ENCODE measurements at regions not wholly inside any gene's neighbourhood (a gene's known extent, or its start where the extent isn't known, plus 50 kb on each side); places are given as distances from the start of the nearest gene placed in this dataset.

DNA sequence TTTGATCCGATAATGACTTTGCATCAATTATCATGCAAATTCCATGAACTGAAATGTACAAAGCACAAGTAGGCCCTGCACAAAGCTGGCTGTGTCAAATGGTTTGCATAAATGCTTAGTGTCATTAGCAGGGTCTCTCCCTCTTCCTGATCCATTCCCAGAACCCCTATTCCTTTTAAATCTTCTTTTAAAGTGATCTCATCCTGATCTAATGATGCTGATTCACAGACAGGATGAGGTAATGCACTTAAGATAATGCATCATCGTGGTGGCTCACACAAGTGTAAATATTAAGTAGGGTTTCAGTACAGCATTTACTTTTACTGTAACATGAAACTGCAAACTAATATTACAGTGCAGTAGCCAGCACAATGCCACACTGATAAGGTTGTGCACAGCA lies 304.8 kb upstream of the SOX11 start:
- in situ Hi-C loops (cut with MboI; ENCODE audit: low pct_unique_long_range_greater_than_20kb, low sequenced_read_pairs, unreplicated experiment) = no loop called here
- DNase-seq (ENCODE audit: low spot score) = no peak
- TF ChIP-seq, protein P1, sequence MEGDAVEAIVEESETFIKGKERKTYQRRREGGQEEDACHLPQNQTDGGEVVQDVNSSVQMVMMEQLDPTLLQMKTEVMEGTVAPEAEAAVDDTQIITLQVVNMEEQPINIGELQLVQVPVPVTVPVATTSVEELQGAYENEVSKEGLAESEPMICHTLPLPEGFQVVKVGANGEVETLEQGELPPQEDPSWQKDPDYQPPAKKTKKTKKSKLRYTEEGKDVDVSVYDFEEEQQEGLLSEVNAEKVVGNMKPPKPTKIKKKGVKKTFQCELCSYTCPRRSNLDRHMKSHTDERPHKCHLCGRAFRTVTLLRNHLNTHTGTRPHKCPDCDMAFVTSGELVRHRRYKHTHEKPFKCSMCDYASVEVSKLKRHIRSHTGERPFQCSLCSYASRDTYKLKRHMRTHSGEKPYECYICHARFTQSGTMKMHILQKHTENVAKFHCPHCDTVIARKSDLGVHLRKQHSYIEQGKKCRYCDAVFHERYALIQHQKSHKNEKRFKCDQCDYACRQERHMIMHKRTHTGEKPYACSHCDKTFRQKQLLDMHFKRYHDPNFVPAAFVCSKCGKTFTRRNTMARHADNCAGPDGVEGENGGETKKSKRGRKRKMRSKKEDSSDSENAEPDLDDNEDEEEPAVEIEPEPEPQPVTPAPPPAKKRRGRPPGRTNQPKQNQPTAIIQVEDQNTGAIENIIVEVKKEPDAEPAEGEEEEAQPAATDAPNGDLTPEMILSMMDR (IDR thresholded peaks at IDR 0.05; ENCODE audit: extremely low read depth, insufficient read depth, missing control alignments) = no peak

DNA sequence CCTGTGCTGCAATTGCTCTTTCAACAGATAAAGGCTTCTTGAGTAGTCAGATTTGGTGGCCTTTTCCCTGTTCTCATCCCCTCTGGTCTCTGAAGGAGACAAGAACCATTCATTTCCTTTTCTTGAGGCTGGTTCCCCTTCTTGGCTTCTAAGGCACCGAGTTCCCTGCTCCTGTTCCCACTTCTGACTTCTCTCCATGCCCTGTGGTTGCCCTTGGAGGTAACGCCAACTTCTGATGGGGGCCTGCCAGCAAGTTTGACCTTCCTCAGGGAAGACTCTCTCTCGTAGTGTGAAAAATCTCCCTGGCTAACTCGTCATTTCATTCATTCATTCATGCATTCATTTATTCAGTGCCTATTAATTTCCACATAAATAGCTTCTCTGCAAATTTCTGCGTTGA lies 302.4 kb upstream of the SOX11 start:
- in situ Hi-C loops (cut with MboI; ENCODE audit: low pct_unique_long_range_greater_than_20kb, low sequenced_read_pairs, unreplicated experiment) = no loop called here
- TF ChIP-seq, protein P1 (IDR thresholded peaks at IDR 0.05; ENCODE audit: extremely low read depth, insufficient read depth, missing control alignments) = no peak

DNA sequence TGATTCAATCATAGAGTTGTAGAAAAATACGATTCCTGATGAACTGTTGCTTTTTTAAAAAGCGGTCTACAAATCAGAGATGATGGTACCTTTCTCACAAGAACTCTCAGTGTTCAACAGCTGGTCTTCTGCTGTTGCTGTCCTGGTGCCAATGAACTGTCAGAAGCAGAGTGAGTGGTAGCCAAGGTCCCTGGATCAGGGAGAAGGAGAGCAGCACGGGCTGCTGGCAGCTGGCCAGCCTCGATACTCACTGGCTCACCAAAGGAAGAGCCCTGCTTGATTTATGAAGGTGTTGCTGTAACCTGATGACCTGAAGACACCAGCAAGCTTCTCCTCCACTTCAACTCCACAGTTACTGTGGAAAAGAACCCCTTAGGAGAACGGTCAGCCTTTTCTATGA lies 300.8 kb upstream of the SOX11 start:
- in situ Hi-C loops (cut with MboI; ENCODE audit: low pct_unique_long_range_greater_than_20kb, low sequenced_read_pairs, unreplicated experiment) = no loop called here
- TF ChIP-seq, protein P1 (IDR thresholded peaks at IDR 0.05; ENCODE audit: extremely low read depth, insufficient read depth, missing control alignments) = no peak
- DNase-seq (ENCODE audit: low spot score) = no peak

More for the DNA sequence above, 302.4 kb upstream of the SOX11 start:
- DNase-seq (ENCODE audit: low spot score) = no peak

DNA sequence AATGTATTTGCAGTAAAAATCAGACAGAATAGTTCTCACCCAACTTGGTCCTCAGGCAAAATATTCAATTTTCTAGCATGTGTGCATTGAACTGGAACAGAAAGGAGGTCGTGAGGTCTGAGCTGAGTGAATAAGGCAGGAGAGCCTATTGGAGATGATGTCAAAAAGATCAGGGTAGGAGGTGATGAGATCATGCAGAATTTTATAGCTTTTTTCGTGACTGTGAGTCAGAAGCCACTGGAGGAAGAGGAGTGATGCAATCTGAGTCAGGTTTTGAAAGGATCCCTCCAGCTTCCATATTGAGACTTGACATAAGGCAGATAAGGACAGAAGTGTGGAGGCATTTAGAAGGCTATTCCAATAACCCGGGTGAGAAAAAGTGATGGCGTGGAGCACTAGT lies 299.5 kb upstream of the SOX11 start:
- TF ChIP-seq, protein P1 (IDR thresholded peaks at IDR 0.05; ENCODE audit: extremely low read depth, insufficient read depth, missing control alignments) = no peak
- in situ Hi-C loops (cut with MboI; ENCODE audit: low pct_unique_long_range_greater_than_20kb, low sequenced_read_pairs, unreplicated experiment) = no loop called here
- DNase-seq (ENCODE audit: low spot score) = no peak

DNA sequence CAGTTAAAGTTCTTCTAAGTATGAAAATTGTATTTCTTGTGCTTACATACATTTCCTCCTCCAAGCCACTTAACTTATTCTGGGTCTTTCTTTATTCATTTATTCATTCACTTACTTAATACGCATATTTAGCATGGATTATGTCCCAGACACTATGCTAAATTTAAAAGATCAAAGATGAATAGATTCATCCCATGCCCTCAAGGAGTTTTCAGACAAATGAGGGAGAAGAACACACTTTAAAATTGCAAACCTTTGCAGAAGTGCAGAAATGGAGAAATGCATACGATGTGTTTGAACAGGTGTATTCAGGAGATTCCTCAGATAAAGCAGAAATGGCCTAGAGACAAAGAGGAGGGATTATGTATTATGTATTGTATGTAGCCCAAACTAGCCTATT lies 298.7 kb upstream of the SOX11 start:
- TF ChIP-seq, protein P1 (IDR thresholded peaks at IDR 0.05; ENCODE audit: extremely low read depth, insufficient read depth, missing control alignments) = no peak
- in situ Hi-C loops (cut with MboI; ENCODE audit: low pct_unique_long_range_greater_than_20kb, low sequenced_read_pairs, unreplicated experiment) = no loop called here

DNA sequence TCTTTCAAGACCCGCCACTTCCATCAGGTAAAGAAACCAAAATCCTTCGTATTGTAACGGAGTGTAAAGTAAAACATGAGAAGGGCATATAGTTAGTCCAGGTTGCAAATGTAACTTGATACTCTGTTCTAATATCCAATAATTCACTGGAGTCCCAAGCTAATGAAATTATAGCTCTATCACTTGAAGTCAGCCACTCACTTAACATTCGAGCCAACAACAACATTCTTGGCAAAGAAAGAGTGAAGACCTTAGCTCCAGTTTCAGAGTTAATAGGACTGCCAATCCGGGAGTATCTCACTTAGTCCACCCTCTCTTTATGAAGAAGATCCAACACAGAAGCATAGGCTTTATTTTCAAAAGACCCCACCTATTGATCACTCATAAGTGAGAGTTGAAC lies 298.0 kb upstream of the SOX11 start:
- no peak for DNase-seq (ENCODE audit: low spot score)
- TF ChIP-seq, protein P1 (IDR thresholded peaks at IDR 0.05; ENCODE audit: extremely low read depth, insufficient read depth, missing control alignments) = no peak
- in situ Hi-C loops (cut with MboI; ENCODE audit: low pct_unique_long_range_greater_than_20kb, low sequenced_read_pairs, unreplicated experiment) = no loop called here

More for the DNA sequence above, 298.7 kb upstream of the SOX11 start:
- DNase-seq (ENCODE audit: low spot score) = no peak

DNA sequence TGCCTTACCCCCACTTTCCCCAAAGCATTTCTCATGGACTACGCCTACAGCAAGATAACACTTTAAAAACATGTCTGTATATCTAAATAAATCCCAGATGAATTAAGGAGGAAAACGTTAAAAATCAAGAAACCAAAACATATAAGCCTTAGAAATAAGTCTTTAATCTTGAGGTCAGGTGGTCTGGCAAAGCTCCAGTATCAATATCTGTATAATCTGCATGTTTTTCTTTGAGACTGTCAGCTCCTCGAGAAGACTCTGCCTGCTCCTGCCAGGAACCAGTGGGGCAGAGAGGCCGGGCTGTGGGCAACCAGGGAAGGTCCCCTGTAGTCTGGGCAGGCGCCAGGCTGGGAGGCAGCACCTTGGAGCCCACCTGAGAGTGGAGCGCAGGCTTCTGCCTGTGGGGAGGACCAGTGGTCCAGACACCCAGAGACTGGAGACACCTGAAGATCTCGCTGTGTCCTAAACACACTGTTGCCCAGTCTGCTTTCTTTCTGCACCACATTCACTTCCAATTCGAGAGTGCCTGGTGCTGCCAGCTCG lies 291.0 kb upstream of the SOX11 start:
- in situ Hi-C loops (cut with MboI; ENCODE audit: low pct_unique_long_range_greater_than_20kb, low sequenced_read_pairs, unreplicated experiment) = no loop called here
- no peak for DNase-seq (ENCODE audit: low spot score)
- TF ChIP-seq, protein P1 (IDR thresholded peaks at IDR 0.05; ENCODE audit: extremely low read depth, insufficient read depth, missing control alignments) = no peak
